ENCODE measurements at regions not wholly inside any gene's neighbourhood (a gene's known extent, or its start where the extent isn't known, plus 50 kb on each side); places are given as distances from the start of the nearest gene placed in this dataset.

- no peak for TF ChIP-seq CREB1 (IDR thresholded peaks at IDR 0.05)
- no peak for TF ChIP-seq CREB1 (CRISPR knock-in tag; IDR thresholded peaks at IDR 0.05)
- no peak for TF ChIP-seq IRF2 (CRISPR knock-in tag; IDR thresholded peaks at IDR 0.05)
- no peak for TF ChIP-seq NCOR1 (IDR thresholded peaks at IDR 0.05)
- TF ChIP-seq ZBTB1 (CRISPR knock-in tag; IDR thresholded peaks at IDR 0.05; ENCODE audit: borderline replicate concordance, low read depth), result no peak
- no peak for TF ChIP-seq REST (IDR thresholded peaks at IDR 0.05; ENCODE audit: borderline replicate concordance)
- TF ChIP-seq REST (CRISPR knock-in tag; IDR thresholded peaks at IDR 0.05; ENCODE audit: low read depth), result no peak
- TF ChIP-seq POLR3G (IDR thresholded peaks at IDR 0.05; ENCODE audit: extremely low read depth, insufficient read length, insufficient replicate concordance), result no peak
Observed at GRCh38 chr21:18495523-18495922, 91.9 kb upstream of the TMPRSS15 start (continued).

All from K562 (cell line).